ENCODE measurements at regions not wholly inside any gene's neighbourhood (a gene's known extent, or its start where the extent isn't known, plus 50 kb on each side); places are given as distances from the start of the nearest gene placed in this dataset.
A peak's percentile ranks its signal among the peaks of the same experiment; 100 is the strongest.

DNA sequence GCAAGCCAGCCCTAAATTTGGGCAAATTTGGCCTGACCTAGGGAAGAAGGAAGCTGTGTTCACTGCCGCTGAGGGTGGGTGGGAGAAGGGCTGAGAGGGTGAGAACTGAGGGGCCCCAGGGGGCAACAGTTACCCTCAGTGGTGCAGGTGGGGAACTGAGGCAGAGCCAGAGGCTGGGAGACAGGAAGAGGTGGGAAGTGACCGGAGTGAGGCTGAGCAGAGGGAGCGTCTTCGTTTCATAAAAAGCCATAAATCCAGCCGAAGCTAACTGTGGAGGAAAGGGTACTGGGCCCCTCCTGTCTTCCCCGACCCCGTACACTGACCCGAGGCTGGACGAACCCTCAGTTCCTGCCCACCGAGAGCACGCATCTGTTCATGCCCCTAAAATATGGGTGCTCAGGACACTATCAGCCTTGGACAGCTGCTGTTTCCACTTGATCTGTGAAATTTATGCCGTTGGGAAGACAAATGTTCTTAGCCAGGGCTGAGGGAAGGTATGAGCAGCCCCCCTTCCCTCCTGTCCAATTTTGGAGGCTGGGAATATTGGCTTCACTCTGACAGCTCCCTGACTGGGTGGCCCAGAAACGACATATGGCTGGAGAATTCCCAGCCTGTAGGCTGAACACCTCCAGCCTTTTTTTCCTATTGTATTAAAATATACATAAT lies 116.5 kb downstream of the KIF26A start:
- no peak overlapping the region for H3K4me3 Mint-ChIP-seq
- DNase-seq (no peak), ATAC-seq (ENCODE audit: low read depth in 2 of 2) (no peak)
- peaks cover 25 to 55% (median 39%) of the 10 kb centered on the region in 3 donors for H3K27me3 Mint-ChIP-seq
- H3K36me3 Mint-ChIP-seq, result peaks cover 0 to 12% of the 10 kb centered on the region in 2 donors
- H3K9me3 Mint-ChIP-seq, result peaks cover 3 to 22% (median 8%) of the 10 kb centered on the region in 7 donors
- H3K4me1 Mint-ChIP-seq, result peaks cover 0 to 7% (median 4%) of the 10 kb centered on the region in 3 donors
- H3K27ac Mint-ChIP-seq, result no peak overlapping the region

- ATAC-seq (ENCODE audit: low read depth in 2 of 2), result no peak
- H3K4me3 Mint-ChIP-seq, result no peak overlapping the region
Observed at GRCh38 chr14:104256025-104256424, 117.6 kb downstream of the KIF26A start.

GRCh38 chr14:104262515-104263514 lies 124.4 kb downstream of the KIF26A start:
- Mint-ChIP-seq H3K27me3 (peaks cover 13 to 39% (median 28%) of the 10 kb centered on the region in 3 donors), H3K36me3 (peaks cover 0 to 7% of the 10 kb centered on the region in 2 donors), H3K9me3 (peaks cover 0 to 43% (median 18%) of the 10 kb centered on the region in 7 donors), H3K27ac (no peak overlapping the region), H3K4me3 (no peak overlapping the region), H3K4me1 (peaks cover 0 to 2% (median 1%) of the 10 kb centered on the region in 3 donors)
- DNase-seq (no peak), ATAC-seq (ENCODE audit: low read depth in 2 of 2) (no peak)

More at GRCh38 chr14:104256025-104256424, 117.6 kb downstream of the KIF26A start:
- no peak for DNase-seq
- peaks cover 0 to 17% of the 10 kb centered on the region in 2 donors for H3K36me3 Mint-ChIP-seq
- H3K9me3 Mint-ChIP-seq, result peaks cover 3 to 32% (median 14%) of the 10 kb centered on the region in 7 donors
- H3K4me1 Mint-ChIP-seq, result peaks cover 0 to 7% (median 4%) of the 10 kb centered on the region in 3 donors
- H3K27me3 Mint-ChIP-seq, result peaks cover 29 to 60% (median 43%) of the 10 kb centered on the region in 3 donors
- no peak overlapping the region for H3K27ac Mint-ChIP-seq

DNA sequence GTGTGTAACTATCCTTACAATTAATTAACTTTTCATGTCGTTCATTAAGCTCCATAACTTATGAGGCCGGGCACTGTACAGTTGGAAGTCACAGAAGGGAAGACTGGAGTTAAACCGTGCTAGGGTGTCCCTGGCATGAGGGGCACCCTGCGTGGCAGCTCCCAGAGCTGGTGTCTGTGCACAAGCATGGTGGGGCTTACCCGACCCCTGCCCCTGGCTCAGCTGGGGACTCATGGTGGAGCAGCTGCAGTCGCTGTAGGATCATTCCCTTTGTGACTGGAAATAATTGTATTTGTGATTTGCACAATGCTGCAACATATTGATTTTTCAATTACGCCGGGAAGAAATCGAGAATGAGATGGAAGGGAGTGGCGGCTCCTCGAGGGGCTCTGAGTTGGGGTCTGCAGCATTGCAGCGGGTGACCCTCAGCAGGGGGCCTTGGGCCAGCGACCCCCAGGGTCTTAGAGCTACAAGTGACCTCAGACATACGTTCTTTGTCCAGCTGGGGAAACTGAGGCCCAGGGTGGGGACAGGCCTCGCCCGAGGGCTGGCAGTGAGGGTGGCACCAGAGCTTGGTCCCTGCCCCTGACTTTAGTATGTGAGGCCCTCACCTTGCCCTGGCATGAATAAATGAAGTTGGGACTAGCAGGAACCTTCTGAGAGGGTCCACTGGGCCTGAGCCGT lies 125.4 kb downstream of the KIF26A start:
- H3K4me3 Mint-ChIP-seq, result no peak overlapping the region

GRCh38 chr14:104264495-104265265 lies 126.3 kb downstream of the KIF26A start:
- ATAC-seq (ENCODE audit: low read depth in 2 of 2) (no peak), DNase-seq (no peak)
- peaks cover 0 to 7% of the 10 kb centered on the region in 2 donors for H3K36me3 Mint-ChIP-seq
- no peak overlapping the region for H3K4me3 Mint-ChIP-seq
- H3K27ac Mint-ChIP-seq, result no peak overlapping the region
- peaks cover 0 to 6% (median 2%) of the 10 kb centered on the region in 3 donors for H3K4me1 Mint-ChIP-seq
- H3K9me3 Mint-ChIP-seq, result peaks cover 0 to 24% (median 13%) of the 10 kb centered on the region in 7 donors
- peaks cover 9 to 35% (median 20%) of the 10 kb centered on the region in 3 donors for H3K27me3 Mint-ChIP-seq

More for the DNA sequence above, 125.4 kb downstream of the KIF26A start:
- peaks cover 0 to 33% (median 18%) of the 10 kb centered on the region in 7 donors for H3K9me3 Mint-ChIP-seq
- H3K36me3 Mint-ChIP-seq, result peaks cover 0 to 7% of the 10 kb centered on the region in 2 donors
- no peak overlapping the region for H3K27ac Mint-ChIP-seq
- DNase-seq, result no peak
- no peak for ATAC-seq (ENCODE audit: low read depth in 2 of 2)
- peaks cover 0 to 6% (median 2%) of the 10 kb centered on the region in 3 donors for H3K4me1 Mint-ChIP-seq
- H3K27me3 Mint-ChIP-seq, result peaks cover 15 to 29% (median 26%) of the 10 kb centered on the region in 3 donors

GRCh38 chr14:104265918-104266630 lies 127.7 kb downstream of the KIF26A start:
- Mint-ChIP-seq H3K9me3 (peaks cover 0 to 11% (median 6%) of the 10 kb centered on the region in 7 donors), H3K4me1 (peaks cover 0 to 6% (median 2%) of the 10 kb centered on the region in 3 donors), H3K27ac (no peak overlapping the region), H3K4me3 (peak overlapping the region in 1 of 8 donors; percentile 3), H3K27me3 (peaks cover 7 to 30% (median 13%) of the 10 kb centered on the region in 3 donors), H3K36me3 (peaks cover 0 to 2% of the 10 kb centered on the region in 2 donors)
- ATAC-seq (ENCODE audit: low read depth in 2 of 2) (no peak), DNase-seq (no peak)

GRCh38 chr14:104266631-104267575 lies 128.5 kb downstream of the KIF26A start:
- Mint-ChIP-seq H3K36me3 (no peaks in the 10 kb centered on the region), H3K27ac (no peak overlapping the region), H3K4me1 (peaks cover 0 to 6% (median 2%) of the 10 kb centered on the region in 3 donors), H3K27me3 (peaks cover 9 to 29% (median 13%) of the 10 kb centered on the region in 3 donors), H3K4me3 (peak overlapping the region in 1 of 8 donors; percentile 59), H3K9me3 (peaks cover 0 to 3% (median under 1%) of the 10 kb centered on the region in 7 donors)
- ATAC-seq (ENCODE audit: low read depth in 2 of 2) (no peak), DNase-seq (no peak)

- H3K36me3 Mint-ChIP-seq, result no peaks in the 10 kb centered on the region
- H3K27me3 Mint-ChIP-seq, result peaks cover 6 to 21% (median 15%) of the 10 kb centered on the region in 3 donors
- H3K4me1 Mint-ChIP-seq, result peaks cover 0 to 6% (median 2%) of the 10 kb centered on the region in 3 donors
- DNase-seq (no peak), ATAC-seq (ENCODE audit: low read depth in 2 of 2) (no peak)
- H3K4me3 Mint-ChIP-seq, result peak overlapping the region in 3 of 8 donors; percentile 25 to 62 (median 29)
- peak overlapping the region in 1 of 6 donors; percentile 49 for H3K27ac Mint-ChIP-seq
- H3K9me3 Mint-ChIP-seq, result no peaks in the 10 kb centered on the region
Observed at GRCh38 chr14:104267895-104268294, 129.5 kb downstream of the KIF26A start.

GRCh38 chr14:104268295-104268694 lies 129.9 kb downstream of the KIF26A start:
- DNase-seq, result no peak
- ATAC-seq (ENCODE audit: low read depth in 2 of 2), result no peak
- H3K4me3 Mint-ChIP-seq, result peak overlapping the region in 2 of 8 donors; percentile 25 to 62
- peak overlapping the region in 1 of 6 donors; percentile 49 for H3K27ac Mint-ChIP-seq
- no peaks in the 10 kb centered on the region for H3K9me3 Mint-ChIP-seq
- no peaks in the 10 kb centered on the region for H3K36me3 Mint-ChIP-seq
- H3K4me1 Mint-ChIP-seq, result peaks cover 0 to 6% (median 2%) of the 10 kb centered on the region in 3 donors
- H3K27me3 Mint-ChIP-seq, result peaks cover 5 to 21% (median 15%) of the 10 kb centered on the region in 3 donors

DNA sequence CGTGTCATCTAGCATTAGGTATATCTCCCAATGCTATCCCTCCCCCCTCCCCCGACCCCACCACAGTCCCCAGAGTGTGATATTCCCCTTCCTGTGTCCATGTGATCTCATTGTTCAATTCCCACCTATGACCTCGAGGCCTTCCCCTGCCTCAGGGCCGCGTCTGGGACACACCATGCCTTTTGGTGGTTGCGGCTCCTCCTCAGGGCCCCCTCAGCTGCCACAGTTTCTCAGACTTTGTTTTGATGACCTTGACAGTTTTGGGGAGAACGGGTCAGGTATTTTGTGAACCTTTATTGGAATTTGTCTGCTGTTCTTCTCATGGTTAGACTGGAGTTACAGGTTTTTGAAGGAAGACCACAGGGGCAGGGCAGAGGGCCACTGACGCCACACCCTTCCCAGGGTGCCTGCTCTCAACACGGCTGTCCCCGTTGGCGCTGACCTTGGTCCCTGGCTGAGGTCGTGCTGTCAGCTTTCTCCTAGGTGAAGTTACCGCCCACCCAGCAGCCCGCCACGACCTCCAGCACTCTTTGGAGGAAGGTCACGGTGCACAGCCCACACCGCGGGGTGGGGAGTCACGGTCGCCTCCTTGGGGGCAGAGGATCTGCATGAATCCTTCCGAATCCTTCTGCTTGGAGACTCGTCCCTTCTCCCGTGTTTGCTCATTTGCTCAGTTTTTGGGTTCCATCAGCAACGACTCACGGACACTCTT lies 130.5 kb downstream of the KIF26A start:
- Mint-ChIP-seq H3K4me3 (no peak overlapping the region), H3K9me3 (no peaks in the 10 kb centered on the region), H3K27ac (peak overlapping the region in 1 of 6 donors; percentile 75), H3K36me3 (no peaks in the 10 kb centered on the region), H3K27me3 (peaks cover 0 to 16% (median 15%) of the 10 kb centered on the region in 3 donors), H3K4me1 (peaks cover 0 to 6% (median 2%) of the 10 kb centered on the region in 3 donors)
- ATAC-seq (ENCODE audit: low read depth in 2 of 2) (no peak), DNase-seq (no peak)

Data from naive B cell (primary cell).